ENCODE measurements at regions not wholly inside any gene's neighbourhood (a gene's known extent, or its start where the extent isn't known, plus 50 kb on each side); places are given as distances from the start of the nearest gene placed in this dataset.

DNA sequence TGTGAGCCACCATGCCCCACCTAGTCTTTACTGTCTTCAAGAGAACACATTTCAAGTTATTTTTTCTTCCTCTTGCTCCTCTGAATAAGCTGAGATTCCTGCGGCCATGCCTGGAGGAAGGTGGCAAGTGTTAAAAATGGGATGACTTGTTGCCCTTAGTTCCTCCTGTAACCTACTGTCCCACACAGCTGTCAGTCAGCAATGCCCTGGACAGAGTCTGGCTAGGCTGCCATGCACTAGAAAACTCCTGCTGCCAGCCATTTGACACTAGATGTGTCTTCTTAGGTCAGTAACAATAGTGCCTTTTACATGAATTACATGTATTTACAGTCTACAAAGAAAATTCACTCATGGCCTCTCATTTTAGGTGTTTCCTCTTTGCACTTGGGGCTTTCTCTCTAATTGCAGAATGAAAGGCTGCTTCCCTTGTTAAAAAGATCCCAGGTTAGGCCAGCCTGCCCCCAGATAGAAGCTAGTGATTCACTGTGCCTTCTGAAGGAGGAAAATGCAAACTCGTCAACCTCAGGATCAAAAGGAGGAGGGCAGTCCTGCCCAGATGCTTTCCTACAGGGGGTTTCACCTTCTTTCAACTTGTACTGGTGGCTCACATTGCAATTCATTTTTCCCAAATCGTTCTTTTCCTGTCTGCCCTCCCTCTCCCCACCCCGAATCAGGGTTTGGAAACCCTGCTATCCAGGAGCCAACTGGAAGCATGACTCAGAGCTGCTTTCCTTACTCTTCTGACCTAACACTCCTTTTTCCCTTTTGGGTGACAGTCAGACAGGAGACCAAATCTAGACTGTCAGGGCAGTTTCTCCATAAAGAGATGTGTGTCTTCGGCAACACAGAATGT lies 136.6 kb downstream of the SPAG6 start:
- intact Hi-C loops (cut with micrococcal nuclease; ENCODE audit: unreplicated experiment), result no loop called here
- Histone ChIP-seq H4K20me1 (ENCODE audit: insufficient read depth) (no peaks in the 10 kb centered on the region), H3K4me2 (peak overlapping the region; percentile 42), H3K9me2 (ENCODE audit: insufficient read depth) (no peaks in the 10 kb centered on the region), H3K36me3 (ENCODE audit: low read depth) (no peaks in the 10 kb centered on the region), H3K9me3 (ENCODE audit: insufficient read depth, low read depth) (no peaks in the 10 kb centered on the region), H3F3A (ENCODE audit: insufficient read depth, low read depth) (no peaks in the 10 kb centered on the region), H3K79me2 (ENCODE audit: low read depth) (no peaks in the 10 kb centered on the region), H3K27me3 (ENCODE audit: insufficient read depth, low read depth) (no peaks in the 10 kb centered on the region), H3K27ac (no peak overlapping the region), H2AFZ (no peak overlapping the region), H3K4me1 (replicated peaks; ENCODE audit: insufficient read depth) (peaks cover 9% of the 10 kb centered on the region; the same call in 1 of the 2 replicates), H3K4me3 (no peak overlapping the region)
- BruUV-seq (replicated peaks), result no TSS peak
- POLR2A ChIA-PET (ENCODE audit: unreplicated experiment), result no interaction called here
- CTCF ChIA-PET, result no interaction called here
- no peak for DNase-seq
- TF ChIP-seq EZH2 (IDR thresholded peaks at IDR 0.05; ENCODE audit: low read depth), result no peak
- TF ChIP-seq, protein P1, sequence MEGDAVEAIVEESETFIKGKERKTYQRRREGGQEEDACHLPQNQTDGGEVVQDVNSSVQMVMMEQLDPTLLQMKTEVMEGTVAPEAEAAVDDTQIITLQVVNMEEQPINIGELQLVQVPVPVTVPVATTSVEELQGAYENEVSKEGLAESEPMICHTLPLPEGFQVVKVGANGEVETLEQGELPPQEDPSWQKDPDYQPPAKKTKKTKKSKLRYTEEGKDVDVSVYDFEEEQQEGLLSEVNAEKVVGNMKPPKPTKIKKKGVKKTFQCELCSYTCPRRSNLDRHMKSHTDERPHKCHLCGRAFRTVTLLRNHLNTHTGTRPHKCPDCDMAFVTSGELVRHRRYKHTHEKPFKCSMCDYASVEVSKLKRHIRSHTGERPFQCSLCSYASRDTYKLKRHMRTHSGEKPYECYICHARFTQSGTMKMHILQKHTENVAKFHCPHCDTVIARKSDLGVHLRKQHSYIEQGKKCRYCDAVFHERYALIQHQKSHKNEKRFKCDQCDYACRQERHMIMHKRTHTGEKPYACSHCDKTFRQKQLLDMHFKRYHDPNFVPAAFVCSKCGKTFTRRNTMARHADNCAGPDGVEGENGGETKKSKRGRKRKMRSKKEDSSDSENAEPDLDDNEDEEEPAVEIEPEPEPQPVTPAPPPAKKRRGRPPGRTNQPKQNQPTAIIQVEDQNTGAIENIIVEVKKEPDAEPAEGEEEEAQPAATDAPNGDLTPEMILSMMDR (conservative IDR thresholded peaks at IDR 0.05), result no peak

DNA sequence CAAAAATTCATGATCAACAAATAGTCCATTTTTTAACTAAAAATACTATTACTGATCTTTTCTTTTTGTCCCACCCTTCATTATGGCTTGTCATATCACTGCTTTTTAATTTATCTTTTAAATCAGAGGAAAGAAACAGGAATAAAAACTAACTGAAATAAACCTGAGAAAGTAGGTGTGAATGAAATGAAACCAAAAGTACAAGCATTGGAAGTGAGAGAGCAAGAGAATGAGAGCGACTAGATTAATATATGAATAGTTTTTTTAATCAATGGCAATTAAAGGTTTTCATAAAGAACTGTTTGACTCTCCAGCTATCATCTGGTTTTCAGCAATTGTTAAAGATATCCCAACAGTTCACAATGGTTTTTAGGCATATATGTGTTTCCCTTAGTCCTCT lies 137.8 kb downstream of the SPAG6 start:
- no peaks in the 10 kb centered on the region for H3K9me2 ChIP-seq (ENCODE audit: insufficient read depth)
- no peaks in the 10 kb centered on the region for H3K27me3 ChIP-seq (ENCODE audit: insufficient read depth, low read depth)
- intact Hi-C loops (cut with micrococcal nuclease; ENCODE audit: unreplicated experiment), result no loop called here
- ChIA-PET CTCF (no interaction called here), POLR2A (ENCODE audit: unreplicated experiment) (no interaction called here)
- H4K20me1 ChIP-seq (ENCODE audit: insufficient read depth), result no peaks in the 10 kb centered on the region
- H3K4me1 ChIP-seq (replicated peaks; ENCODE audit: insufficient read depth), result peaks cover 9% of the 10 kb centered on the region; the same call in 1 of the 2 replicates
- H3F3A ChIP-seq (ENCODE audit: insufficient read depth, low read depth), result no peaks in the 10 kb centered on the region
- no peaks in the 10 kb centered on the region for H3K9me3 ChIP-seq (ENCODE audit: insufficient read depth, low read depth)
- H2AFZ ChIP-seq, result no peak overlapping the region
- H3K4me3 ChIP-seq, result no peak overlapping the region
- TF ChIP-seq, protein P1 (conservative IDR thresholded peaks at IDR 0.05), result no peak
- no peak for TF ChIP-seq EZH2 (IDR thresholded peaks at IDR 0.05; ENCODE audit: low read depth)
- H3K4me2 ChIP-seq, result no peak overlapping the region
- no TSS peak for BruUV-seq (replicated peaks)
- H3K79me2 ChIP-seq (ENCODE audit: low read depth), result no peaks in the 10 kb centered on the region
- no peaks in the 10 kb centered on the region for H3K36me3 ChIP-seq (ENCODE audit: low read depth)
- no peak for DNase-seq
- H3K27ac ChIP-seq, result no peak overlapping the region

Data from PC-9 (cell line).